ENCODE measurements at regions not wholly inside any gene's neighbourhood (a gene's known extent, or its start where the extent isn't known, plus 50 kb on each side); places are given as distances from the start of the nearest gene placed in this dataset.

DNA sequence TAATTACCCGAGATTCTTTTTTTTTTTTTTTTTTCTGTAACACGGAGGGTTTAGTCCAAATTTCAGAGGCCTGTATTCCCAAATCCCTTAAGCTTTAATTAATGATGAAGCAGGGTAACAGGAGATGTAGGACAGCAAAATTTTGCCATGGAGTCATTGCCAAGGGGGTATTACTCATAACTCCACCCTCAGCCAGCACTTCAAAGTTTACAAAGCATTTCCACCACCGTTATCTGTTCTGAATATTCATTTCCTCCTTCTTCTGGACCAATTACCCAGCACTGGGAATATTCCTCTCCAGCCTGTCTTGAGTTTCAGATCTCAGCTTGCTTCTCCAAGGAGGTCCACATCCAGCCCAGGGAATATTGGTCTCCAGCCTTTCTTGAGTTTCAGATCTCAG lies 747.5 kb upstream of the EEF2KMT start:
- TF ChIP-seq, protein P1, sequence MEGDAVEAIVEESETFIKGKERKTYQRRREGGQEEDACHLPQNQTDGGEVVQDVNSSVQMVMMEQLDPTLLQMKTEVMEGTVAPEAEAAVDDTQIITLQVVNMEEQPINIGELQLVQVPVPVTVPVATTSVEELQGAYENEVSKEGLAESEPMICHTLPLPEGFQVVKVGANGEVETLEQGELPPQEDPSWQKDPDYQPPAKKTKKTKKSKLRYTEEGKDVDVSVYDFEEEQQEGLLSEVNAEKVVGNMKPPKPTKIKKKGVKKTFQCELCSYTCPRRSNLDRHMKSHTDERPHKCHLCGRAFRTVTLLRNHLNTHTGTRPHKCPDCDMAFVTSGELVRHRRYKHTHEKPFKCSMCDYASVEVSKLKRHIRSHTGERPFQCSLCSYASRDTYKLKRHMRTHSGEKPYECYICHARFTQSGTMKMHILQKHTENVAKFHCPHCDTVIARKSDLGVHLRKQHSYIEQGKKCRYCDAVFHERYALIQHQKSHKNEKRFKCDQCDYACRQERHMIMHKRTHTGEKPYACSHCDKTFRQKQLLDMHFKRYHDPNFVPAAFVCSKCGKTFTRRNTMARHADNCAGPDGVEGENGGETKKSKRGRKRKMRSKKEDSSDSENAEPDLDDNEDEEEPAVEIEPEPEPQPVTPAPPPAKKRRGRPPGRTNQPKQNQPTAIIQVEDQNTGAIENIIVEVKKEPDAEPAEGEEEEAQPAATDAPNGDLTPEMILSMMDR (conservative IDR thresholded peaks at IDR 0.05) = no peak
- H3K27ac Mint-ChIP-seq (ENCODE audit: unreplicated experiment) = no peak overlapping the region

DNA sequence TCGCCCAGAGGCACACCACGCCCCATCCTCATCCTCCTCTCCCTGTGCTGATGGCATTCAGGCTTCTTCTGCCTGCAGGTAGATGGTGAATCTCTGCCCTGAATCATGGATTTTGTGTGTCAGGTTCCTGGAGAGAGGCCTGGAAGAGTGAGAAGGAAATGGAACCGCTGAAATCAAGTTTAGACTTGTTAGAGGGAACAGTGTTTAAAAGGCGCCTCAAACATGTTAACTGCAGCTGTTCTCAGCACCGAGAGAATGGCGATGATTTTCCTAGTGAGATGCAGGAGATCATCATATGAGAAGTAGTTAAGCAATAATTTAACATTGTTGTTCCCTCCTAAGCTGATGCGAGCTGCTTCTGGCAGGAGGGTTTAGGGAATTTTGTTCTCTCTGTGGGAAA lies 744.4 kb upstream of the EEF2KMT start:
- no peak overlapping the region for H3K27ac Mint-ChIP-seq (ENCODE audit: unreplicated experiment)
- H3K4me1 Mint-ChIP-seq = no peaks in the 10 kb centered on the region

More for the DNA sequence above, 747.5 kb upstream of the EEF2KMT start:
- Mint-ChIP-seq H3K4me1 (no peaks in the 10 kb centered on the region), H3K9me3 (no peaks in the 10 kb centered on the region), H3K27me3 (ENCODE audit: low read depth) (peaks cover 16% of the 10 kb centered on the region), H3K4me3 (no peak overlapping the region), H3K36me3 (ENCODE audit: low read depth) (no peaks in the 10 kb centered on the region)
- no peak for DNase-seq (ENCODE audit: low read depth, low spot score)

DNA sequence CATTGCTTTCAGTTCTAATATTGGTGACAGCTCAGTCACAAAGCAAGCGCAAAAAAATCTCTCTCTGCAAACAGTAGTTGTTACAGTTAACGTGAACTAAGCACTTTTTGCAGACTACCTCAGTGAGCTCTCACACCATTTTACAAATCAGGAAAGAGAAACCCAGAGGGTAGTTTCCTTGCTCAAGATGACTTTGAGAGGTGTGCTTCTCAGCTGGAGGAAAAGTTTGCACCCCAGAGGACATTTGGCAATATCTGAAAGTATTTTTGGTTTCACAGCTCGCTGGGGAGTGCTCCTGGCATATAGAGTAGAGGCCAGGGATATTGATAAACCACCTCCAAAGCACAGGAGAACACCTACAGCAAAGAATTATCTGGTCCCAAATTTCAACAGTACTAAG lies 741.1 kb upstream of the EEF2KMT start:
- no peak for DNase-seq (ENCODE audit: low read depth, low spot score)
- no peaks in the 10 kb centered on the region for H3K36me3 Mint-ChIP-seq (ENCODE audit: low read depth)
- H3K4me3 Mint-ChIP-seq = no peak overlapping the region
- H3K9me3 Mint-ChIP-seq = no peaks in the 10 kb centered on the region
- TF ChIP-seq, protein P1 (conservative IDR thresholded peaks at IDR 0.05) = no peak
- no peaks in the 10 kb centered on the region for H3K4me1 Mint-ChIP-seq
- H3K27ac Mint-ChIP-seq (ENCODE audit: unreplicated experiment) = no peak overlapping the region
- H3K27me3 Mint-ChIP-seq (ENCODE audit: low read depth) = peaks cover 25% of the 10 kb centered on the region

More for the DNA sequence above, 744.4 kb upstream of the EEF2KMT start:
- DNase-seq (ENCODE audit: low read depth, low spot score) = no peak
- Mint-ChIP-seq H3K27me3 (ENCODE audit: low read depth) (peaks cover 15% of the 10 kb centered on the region), H3K9me3 (no peaks in the 10 kb centered on the region), H3K36me3 (ENCODE audit: low read depth) (no peaks in the 10 kb centered on the region), H3K4me3 (no peak overlapping the region)
- TF ChIP-seq, protein P1 (conservative IDR thresholded peaks at IDR 0.05) = no peak

DNA sequence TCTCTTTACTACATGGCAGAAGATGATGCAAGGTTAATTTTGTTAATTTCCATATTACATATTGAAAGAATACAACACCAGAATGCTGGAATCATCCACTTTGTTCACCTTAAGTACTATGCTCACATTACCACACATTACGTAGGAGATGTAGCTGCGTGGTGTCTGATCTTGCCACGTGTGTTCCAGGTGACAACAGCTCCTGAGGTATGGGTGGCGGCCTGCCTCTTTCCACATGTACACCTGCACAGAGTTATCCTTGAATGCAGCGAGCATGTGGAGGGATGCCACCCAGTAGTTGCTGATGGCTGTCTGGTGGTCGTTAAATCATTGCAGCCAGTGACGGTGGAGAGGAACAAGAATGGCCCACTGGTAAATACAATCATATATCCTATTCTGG lies 740.5 kb upstream of the EEF2KMT start:
- Mint-ChIP-seq H3K36me3 (ENCODE audit: low read depth) (no peaks in the 10 kb centered on the region), H3K4me3 (no peak overlapping the region), H3K9me3 (no peaks in the 10 kb centered on the region), H3K4me1 (no peaks in the 10 kb centered on the region), H3K27me3 (ENCODE audit: low read depth) (peaks cover 19% of the 10 kb centered on the region), H3K27ac (ENCODE audit: unreplicated experiment) (no peak overlapping the region)
- TF ChIP-seq, protein P1 (conservative IDR thresholded peaks at IDR 0.05) = no peak
- DNase-seq (ENCODE audit: low read depth, low spot score) = no peak

DNA sequence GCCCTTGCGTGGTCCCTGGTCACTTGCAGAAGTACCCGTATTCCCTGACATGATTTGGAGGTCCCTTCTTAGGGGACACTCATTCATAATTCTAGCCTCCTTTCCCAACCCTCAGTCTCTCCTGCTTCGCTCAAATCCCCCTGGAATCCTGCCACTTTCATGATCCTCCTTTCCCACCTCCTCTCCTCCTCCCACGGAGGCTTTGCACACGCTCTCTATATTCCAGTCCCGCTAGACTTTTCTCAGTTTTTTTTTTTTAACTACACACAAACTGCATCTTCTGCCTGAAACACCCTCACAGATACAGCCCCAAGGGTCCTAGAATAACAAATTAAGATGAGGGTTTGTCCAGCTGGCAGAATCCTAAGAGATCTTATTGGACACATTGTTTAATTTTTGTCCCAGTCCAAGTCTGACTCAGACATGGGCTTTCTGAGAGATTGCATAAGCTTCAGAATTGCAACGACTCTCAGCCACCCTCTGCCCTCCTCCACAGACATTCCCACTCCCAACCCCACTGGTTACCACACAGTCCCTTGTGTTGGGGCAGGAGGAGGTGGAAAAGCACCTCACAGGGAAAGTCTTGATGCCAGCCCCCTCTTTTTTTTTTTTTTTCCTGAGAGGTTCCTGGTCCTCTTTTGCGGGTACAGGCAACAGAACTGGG lies 739.5 kb upstream of the EEF2KMT start:
- H3K4me1 Mint-ChIP-seq = no peaks in the 10 kb centered on the region
- peaks cover 19% of the 10 kb centered on the region for H3K27me3 Mint-ChIP-seq (ENCODE audit: low read depth)
- TF ChIP-seq, protein P1 (conservative IDR thresholded peaks at IDR 0.05) = no peak
- H3K36me3 Mint-ChIP-seq (ENCODE audit: low read depth) = no peaks in the 10 kb centered on the region
- H3K4me3 Mint-ChIP-seq = no peak overlapping the region
- H3K27ac Mint-ChIP-seq (ENCODE audit: unreplicated experiment) = no peak overlapping the region
- DNase-seq (ENCODE audit: low read depth, low spot score) = no peak
- H3K9me3 Mint-ChIP-seq = no peaks in the 10 kb centered on the region
